Neural progenitor cell (in vitro differentiated cells): ENCODE measurements at regions not wholly inside any gene's neighbourhood (a gene's known extent, or its start where the extent isn't known, plus 50 kb on each side); places are given as distances from the start of the nearest gene placed in this dataset.

ENCODE experiments used
- DNase-seq: peaks from one replicate; pipeline ENCODE4 v3.0.0-alpha.2; 2016; ENCODE audit warnings: low spot score
- H2AFZ ChIP-seq: fragments of 200-600 bp; sonication (generic); replicated peaks from 2 replicates; pipeline ENCODE4 v1.6.1; 2016; ENCODE audit warnings: antibody characterized with exemption
- H3F3A ChIP-seq: fragments of 200-600 bp; sonication (generic); 2 replicates; pipeline ENCODE4 v1.6.1; 2016; ENCODE audit warnings: antibody characterized with exemption, low read depth
- H3K27ac ChIP-seq: fragments of 200-600 bp; sonication (generic); 2 replicates; pipeline ENCODE4 v1.5.1; 2016; ENCODE audit warnings: mild to moderate bottlenecking
- H3K27me3 ChIP-seq: fragments of 200-600 bp; sonication (generic); 2 replicates; pipeline ENCODE4 v1.6.1; 2016; ENCODE audit warnings: mild to moderate bottlenecking, moderate library complexity
- H3K36me3 ChIP-seq: fragments of 200-600 bp; sonication (generic); 2 replicates; pipeline ENCODE4 v1.5.1; 2016
- H3K4me1 ChIP-seq: fragments of 200-600 bp; sonication (generic); 2 replicates; pipeline ENCODE4 v1.6.1; 2016; ENCODE audit warnings: mixed run types
- H3K4me2 ChIP-seq: fragments of 200-600 bp; sonication (generic); 2 replicates; pipeline ENCODE4 v1.6.1; 2016
- H3K4me3 ChIP-seq: fragments of 200-600 bp; sonication (generic); 2 replicates; pipeline ENCODE4 v1.5.1; 2016
- H3K79me2 ChIP-seq: fragments of 200-600 bp; sonication (generic); 2 replicates; pipeline ENCODE4 v1.6.1; 2016; ENCODE audit warnings: low read depth
- H3K9ac ChIP-seq: fragments of 200-600 bp; sonication (generic); 2 replicates; pipeline ENCODE4 v1.6.1; 2016
- H3K9me3 ChIP-seq: fragments of 200-600 bp; sonication (generic); 2 replicates; pipeline ENCODE4 v1.5.1; 2016; ENCODE audit warnings: low read depth
- H4K20me1 ChIP-seq: fragments of 200-600 bp; sonication (generic); 2 replicates; pipeline ENCODE4 v1.6.1; 2016; ENCODE audit warnings: low read depth
- H3K27ac Mint-ChIP-seq: 3 replicates; pipeline ENCODE4 v1.8.0; 2021; ENCODE audit warnings: mixed read lengths
- H3K27me3 Mint-ChIP-seq: 2 replicates; pipeline ENCODE4 v1.8.0; 2022; ENCODE audit warnings: low read depth, mild to moderate bottlenecking, inconsistent platforms, moderate library complexity, mixed read lengths; ENCODE audit not compliant: insufficient read depth
- H3K36me3 Mint-ChIP-seq: 3 replicates; pipeline ENCODE4 v1.8.0; 2021; ENCODE audit warnings: mixed read lengths
- H3K4me1 Mint-ChIP-seq: 3 replicates; pipeline ENCODE4 v1.8.0; 2021; ENCODE audit warnings: mixed read lengths
- H3K4me3 Mint-ChIP-seq: 3 replicates; pipeline ENCODE4 v1.8.0; 2021; ENCODE audit warnings: mild to moderate bottlenecking, moderate library complexity, mixed read lengths
- H3K9me3 Mint-ChIP-seq: 3 replicates; pipeline ENCODE4 v1.8.0; 2020; ENCODE audit warnings: mixed read lengths
- CTCF ChIP-seq: fragments of 200-600 bp; sonication (generic); IDR thresholded peaks from 2 replicates; pipeline ENCODE4 v1.5.1; 2017; ENCODE audit warnings: antibody characterized with exemption, mild to moderate bottlenecking
- EZH2 ChIP-seq: fragments of 200-600 bp; sonication (generic); IDR thresholded peaks from 2 replicates; pipeline ENCODE4 v1.6.1; 2017; ENCODE audit warnings: antibody characterized with exemption, mild to moderate bottlenecking, moderate library complexity
- EZH2phosphoT487 ChIP-seq: fragments of 200-600 bp; sonication (generic); IDR thresholded peaks from 2 replicates; pipeline ENCODE4 v1.6.1; 2017; ENCODE audit warnings: antibody characterized with exemption

GRCh38 chr20:1754749-1755148, 97.2 kb upstream of the SIRPG start:
- TF ChIP-seq CTCF, result no peak
- TF ChIP-seq EZH2phosphoT487, result no peak
- no peak for TF ChIP-seq EZH2
- H2AFZ ChIP-seq, result no peak overlapping the region
- Mint-ChIP-seq H3K9me3 (peaks cover 5% of the 10 kb centered on the region), H3K27me3 (no peaks in the 10 kb centered on the region), H3K27ac (no peak overlapping the region), H3K4me3 (no peak overlapping the region), H3K4me1 (no peaks in the 10 kb centered on the region), H3K36me3 (no peaks in the 10 kb centered on the region)
- H3K9me3 ChIP-seq, result no peaks in the 10 kb centered on the region
- H3K4me3 ChIP-seq, result no peak overlapping the region
- H3K36me3 ChIP-seq, result no peaks in the 10 kb centered on the region
- no peaks in the 10 kb centered on the region for H4K20me1 ChIP-seq
- H3K79me2 ChIP-seq, result no peaks in the 10 kb centered on the region
- no peak overlapping the region for H3K9ac ChIP-seq
- no peak overlapping the region for H3K4me2 ChIP-seq
- peaks cover 11% of the 10 kb centered on the region for H3F3A ChIP-seq
- H3K27me3 ChIP-seq, result peaks cover 8% of the 10 kb centered on the region
- no peak overlapping the region for H3K27ac ChIP-seq
- DNase-seq, result no peak
- peaks cover 18% of the 10 kb centered on the region for H3K4me1 ChIP-seq

- Mint-ChIP-seq H3K36me3 (no peaks in the 10 kb centered on the region), H3K4me1 (no peaks in the 10 kb centered on the region), H3K27ac (no peak overlapping the region), H3K27me3 (no peaks in the 10 kb centered on the region), H3K9me3 (peaks cover 5% of the 10 kb centered on the region), H3K4me3 (no peak overlapping the region)
- Histone ChIP-seq H4K20me1 (no peaks in the 10 kb centered on the region), H2AFZ (no peak overlapping the region), H3F3A (peaks cover 11% of the 10 kb centered on the region), H3K4me2 (no peak overlapping the region), H3K4me1 (peaks cover 18% of the 10 kb centered on the region), H3K36me3 (no peaks in the 10 kb centered on the region), H3K27ac (no peak overlapping the region), H3K4me3 (no peak overlapping the region), H3K9me3 (no peaks in the 10 kb centered on the region), H3K79me2 (no peaks in the 10 kb centered on the region), H3K27me3 (peaks cover 8% of the 10 kb centered on the region), H3K9ac (no peak overlapping the region)
- DNase-seq, result no peak
- no peak for TF ChIP-seq EZH2phosphoT487
- no peak for TF ChIP-seq EZH2
- no peak for TF ChIP-seq CTCF
These were observed 96.7 kb upstream of the SIRPG start for GRCh38 chr20:1754306-1754705.

GRCh38 chr20:1752045-1752444, 94.5 kb upstream of the SIRPG start:
- no peak for TF ChIP-seq CTCF
- no peak for TF ChIP-seq EZH2
- no peak for TF ChIP-seq EZH2phosphoT487

More at GRCh38 chr20:1752045-1752444, 94.5 kb upstream of the SIRPG start:
- Histone ChIP-seq H4K20me1 (no peaks in the 10 kb centered on the region), H3K36me3 (no peaks in the 10 kb centered on the region), H3K27me3 (peaks cover 8% of the 10 kb centered on the region), H2AFZ (no peak overlapping the region), H3K27ac (no peak overlapping the region), H3F3A (peaks cover under 1% of the 10 kb centered on the region), H3K4me3 (no peak overlapping the region), H3K9me3 (no peaks in the 10 kb centered on the region), H3K9ac (no peak overlapping the region), H3K4me1 (peaks cover 1% of the 10 kb centered on the region), H3K79me2 (no peaks in the 10 kb centered on the region), H3K4me2 (no peak overlapping the region)
- peaks cover 5% of the 10 kb centered on the region for H3K9me3 Mint-ChIP-seq
- no peaks in the 10 kb centered on the region for H3K4me1 Mint-ChIP-seq
- H3K27ac Mint-ChIP-seq, result no peak overlapping the region
- H3K4me3 Mint-ChIP-seq, result no peak overlapping the region
- H3K27me3 Mint-ChIP-seq, result no peaks in the 10 kb centered on the region
- H3K36me3 Mint-ChIP-seq, result no peaks in the 10 kb centered on the region
- DNase-seq, result no peak
